Fibroblast of mammary gland (primary cell): ENCODE measurements at regions not wholly inside any gene's neighbourhood (a gene's known extent, or its start where the extent isn't known, plus 50 kb on each side); places are given as distances from the start of the nearest gene placed in this dataset.
A peak's percentile ranks its signal among the peaks of the same experiment; 100 is the strongest.

ENCODE experiments used
- DNase-seq: peaks from one replicate; pipeline ENCODE4 v3.0.0-alpha.2; 2010; ENCODE audit warnings: low read depth
- H3K4me3 ChIP-seq: 2 replicates; pipeline ENCODE4 v1.5.1; 2011; ENCODE audit warnings: low read depth, mild to moderate bottlenecking, low read length, moderate library complexity; ENCODE audit not compliant: control insufficient read depth
- CTCF ChIP-seq: conservative IDR thresholded peaks from 2 replicates; pipeline ENCODE4 v1.5.1; 2011; ENCODE audit warnings: low read depth, low read length, inconsistent platforms; ENCODE audit not compliant: control insufficient read depth, insufficient read depth

DNA sequence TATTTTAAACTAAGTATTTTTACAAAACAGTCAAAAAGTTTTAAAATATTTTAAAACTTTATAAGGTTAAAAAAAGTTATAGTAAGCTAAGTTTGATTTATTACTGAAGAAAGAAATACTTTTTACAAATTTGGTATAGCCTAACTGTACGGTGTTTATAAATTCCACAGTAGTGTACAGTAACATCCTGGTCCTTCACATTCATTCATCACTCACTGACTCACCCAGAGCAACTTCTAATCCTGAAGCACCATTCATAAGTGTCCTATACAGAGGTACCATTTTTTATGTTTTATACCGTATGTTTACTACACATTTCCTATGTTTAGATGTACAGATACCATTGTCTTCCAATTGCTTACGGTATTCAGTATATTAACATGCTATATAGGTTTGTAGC, 170.0 kb downstream of the KLHL28 start:
- no peak for TF ChIP-seq CTCF
- no peak overlapping the region for H3K4me3 ChIP-seq
- no peak for DNase-seq

DNA sequence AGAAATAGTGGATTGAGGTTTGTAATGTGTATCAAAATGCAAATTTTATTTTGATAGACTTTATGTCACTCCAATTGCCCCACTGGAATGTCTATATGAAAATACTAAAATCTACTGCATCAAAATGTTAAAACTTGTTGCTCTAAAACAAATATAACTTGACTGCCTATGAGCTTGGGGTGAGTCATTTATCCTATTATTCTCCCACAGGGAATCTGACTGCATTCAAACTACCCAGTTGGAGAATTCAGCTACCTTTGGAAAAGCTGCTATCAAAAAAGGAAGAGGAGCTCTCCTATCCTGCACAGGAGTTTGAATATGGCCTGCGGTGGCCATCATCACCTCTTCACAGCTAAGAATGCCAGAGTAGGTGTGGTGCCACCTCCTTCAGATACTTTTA, 173.1 kb downstream of the KLHL28 start:
- no peak overlapping the region for H3K4me3 ChIP-seq
- no peak for TF ChIP-seq CTCF
- DNase-seq = no peak

GRCh38 chr14:44785096-44785495, 176.7 kb downstream of the KLHL28 start:
- no peak for TF ChIP-seq CTCF
- no peak overlapping the region for H3K4me3 ChIP-seq
- no peak for DNase-seq

DNA sequence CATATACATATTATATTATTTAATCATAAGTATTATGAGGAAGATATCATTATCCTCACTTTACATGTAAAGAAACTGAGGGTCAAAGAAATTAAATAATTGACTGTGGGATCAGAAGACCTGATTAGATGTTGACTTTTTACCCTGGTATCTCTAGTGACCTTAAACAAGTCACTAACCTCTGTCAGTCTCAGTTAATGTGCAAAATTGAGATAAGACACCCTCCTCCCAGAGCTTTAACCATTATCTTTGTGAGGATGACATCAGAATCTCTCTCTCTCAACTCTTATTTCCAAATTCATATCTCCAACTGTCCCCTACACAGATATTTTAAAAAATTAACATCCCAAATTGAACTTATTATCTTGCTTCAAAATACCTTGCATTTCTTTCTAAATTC, 177.8 kb downstream of the KLHL28 start:
- no peak for TF ChIP-seq CTCF
- no peak for DNase-seq

DNA sequence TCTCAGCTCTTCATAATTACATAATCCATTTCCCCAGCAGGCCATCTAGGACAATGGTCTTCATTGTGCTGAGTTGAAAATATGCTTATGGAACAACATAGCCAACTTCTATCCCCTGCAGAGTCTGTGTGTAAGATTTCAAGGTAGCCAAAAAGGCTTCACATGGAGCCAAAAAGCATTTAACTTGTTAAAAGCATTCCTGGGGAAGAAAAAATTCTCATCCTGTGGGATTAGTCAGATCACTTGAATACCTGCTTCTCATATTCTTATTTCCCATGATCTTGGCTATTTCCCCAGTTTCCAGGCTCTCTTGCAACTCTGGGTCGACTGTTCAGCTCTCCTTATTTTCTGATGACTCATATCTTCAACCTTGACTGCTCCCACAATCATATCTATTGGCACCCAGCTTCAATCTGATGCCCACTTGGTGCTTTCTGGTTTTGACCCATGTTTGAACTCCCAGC, 178.9 kb downstream of the KLHL28 start:
- no peak for TF ChIP-seq CTCF
- H3K4me3 ChIP-seq = no peak overlapping the region
- DNase-seq = no peak

More for the DNA sequence above, 177.8 kb downstream of the KLHL28 start:
- no peak overlapping the region for H3K4me3 ChIP-seq

- no peak for TF ChIP-seq CTCF
- no peak overlapping the region for H3K4me3 ChIP-seq
Measured at GRCh38 chr14:44780989-44781388, 180.8 kb downstream of the KLHL28 start.

DNA sequence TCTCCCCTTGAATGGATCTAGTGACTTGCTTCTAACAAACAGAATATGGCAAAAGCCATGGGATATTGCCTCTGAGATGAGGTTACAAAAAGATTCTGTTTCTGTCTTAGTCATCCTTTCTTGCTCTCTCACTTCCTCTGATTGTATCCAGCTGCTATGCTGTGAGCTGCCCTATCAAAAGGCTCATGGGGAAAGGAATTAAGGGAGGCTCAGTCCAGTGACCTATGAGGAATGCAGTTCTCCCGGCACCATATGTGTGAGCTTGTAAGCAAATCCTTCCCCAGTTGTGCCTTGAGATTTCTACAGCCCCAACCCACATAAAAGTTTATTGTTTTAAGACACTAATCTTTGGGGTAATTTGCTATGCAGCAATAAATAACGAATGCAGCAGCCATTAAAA, 183.1 kb downstream of the KLHL28 start:
- H3K4me3 ChIP-seq = no peak overlapping the region
- DNase-seq = peak; percentile 32
- TF ChIP-seq CTCF = no peak

More at GRCh38 chr14:44780989-44781388, 180.8 kb downstream of the KLHL28 start:
- DNase-seq = no peak
